ENCODE measurements at regions not wholly inside any gene's neighbourhood (a gene's known extent, or its start where the extent isn't known, plus 50 kb on each side); places are given as distances from the start of the nearest gene placed in this dataset.

DNA sequence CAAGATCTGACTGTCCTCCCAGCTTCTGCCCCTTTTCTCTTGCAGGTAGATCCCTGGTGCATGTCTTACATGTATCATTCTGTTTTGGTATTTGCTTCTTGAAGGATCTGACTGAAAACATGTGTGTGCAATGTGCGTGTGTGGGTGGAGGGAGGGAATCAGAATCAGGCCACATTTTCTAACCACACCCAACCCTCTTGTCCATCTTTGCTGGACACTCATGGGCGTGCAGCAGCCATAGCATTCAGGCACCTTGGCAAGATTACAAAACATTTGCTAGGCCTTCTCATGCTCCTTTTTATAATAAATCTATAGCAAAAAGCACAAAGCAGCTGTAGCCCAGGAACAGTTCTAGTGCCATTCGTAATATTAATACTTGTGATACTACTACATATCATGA is 233.6 kb upstream of the E2F7 start:
- Histone ChIP-seq H3K9ac (ENCODE audit: extremely low read depth, insufficient read length, low read length) (no peak overlapping the region), H3K4me1 (ENCODE audit: insufficient read depth, low read length) (no peaks in the 10 kb centered on the region), H3K79me1 (ENCODE audit: insufficient read depth, low read depth, low read length, poor library complexity, severe bottlenecking) (no peaks in the 10 kb centered on the region), H3K23me2 (ENCODE audit: insufficient read length, low read depth, low read length, poor library complexity, severe bottlenecking) (no peaks in the 10 kb centered on the region), H4K5ac (ENCODE audit: insufficient read length, low read depth, low read length) (no peak overlapping the region), H2BK15ac (ENCODE audit: low read depth, low read length) (no peak overlapping the region), H3K27ac (ENCODE audit: insufficient read length, low read depth, low read length) (no peak overlapping the region), H3K23ac (ENCODE audit: insufficient read length, low read depth, low read length) (no peak overlapping the region), H3K79me2 (ENCODE audit: insufficient read depth, low read length) (no peaks in the 10 kb centered on the region), H3K27me3 (ENCODE audit: insufficient read depth, low read length) (no peaks in the 10 kb centered on the region), H2BK20ac (ENCODE audit: low read depth, low read length, poor library complexity, severe bottlenecking) (no peak overlapping the region), H2AK5ac (ENCODE audit: insufficient read length, low read length) (no peak overlapping the region), H4K91ac (ENCODE audit: insufficient read length, low read depth, low read length) (no peak overlapping the region), H2AFZ (ENCODE audit: low read length) (no peak overlapping the region), H2BK120ac (ENCODE audit: low read depth, low read length, poor library complexity, severe bottlenecking) (no peak overlapping the region), H3K14ac (ENCODE audit: insufficient read depth, low read length) (no peak overlapping the region), H3K9me3 (ENCODE audit: control insufficient read depth, low read depth, low read length) (no peaks in the 10 kb centered on the region), H3K56ac (ENCODE audit: insufficient read length, low read depth, low read length) (no peak overlapping the region), H3K4ac (ENCODE audit: low read depth, low read length) (no peak overlapping the region), H2BK5ac (ENCODE audit: insufficient read length, low read length) (no peak overlapping the region), H3T11ph (ENCODE audit: low read length) (no peak overlapping the region), H3K4me2 (ENCODE audit: insufficient read depth, insufficient read length, low read length) (no peak overlapping the region), H4K8ac (replicated peaks; ENCODE audit: insufficient read length, low read depth, low read length) (no peak overlapping the region), H4K20me1 (ENCODE audit: control insufficient read depth, insufficient read depth, insufficient read length) (no peaks in the 10 kb centered on the region), H2BK12ac (ENCODE audit: insufficient read length, low read depth, low read length) (no peak overlapping the region), H3K18ac (ENCODE audit: insufficient read length, low read depth, low read length) (no peak overlapping the region)
- Mint-ChIP-seq H3K27me3 (ENCODE audit: low read depth) (no peaks in the 10 kb centered on the region), H3K4me3 (no peak overlapping the region), H3K27ac (no peak overlapping the region; a peak in 2 of 7 replicates), H3K4me1 (no peaks in the 10 kb centered on the region), H3K9me3 (peaks cover 5 to 8% of the 10 kb centered on the region in 2 experiments; a peak in 4 of 5 replicates), H3K36me3 (ENCODE audit: insufficient read depth in 1 of 3, low read depth in 3 of 3) (peaks cover 2 to 4% (median 2%) of the 10 kb centered on the region in 3 experiments; a peak in 3 of 7 replicates)
- WGBS (ENCODE audit: extremely low coverage, insufficient read length, low lambda C conversion rate), result no CpG with 5 or more reads among the region's 3 CpGs
- TF ChIP-seq CTCF (conservative IDR thresholded peaks at IDR 0.05), result no peak
- no peak for DNase-seq
